BLaER1 treated with 17β-estradiol and CSF1 and Interleukin-3, amounts not matched to agents 10 nM and 100 nM (cell line): ENCODE measurements at regions not wholly inside any gene's neighbourhood (a gene's known extent, or its start where the extent isn't known, plus 50 kb on each side); places are given as distances from the start of the nearest gene placed in this dataset.
A peak's percentile ranks its signal among the peaks of the same experiment; 100 is the strongest.
"Not testable (repeated sequence)": the region's sequence is repeated elsewhere in the genome, so short reads cannot be mapped to it uniquely, and the experiment has no call there.

Experiments
- H3K27ac ChIP-seq, 11 experiments: shearing (Covaris generic); formaldehyde crosslinking; 2 replicates each; pipeline ENCODE4 v1.8.1; 2022
- H3K27me3 ChIP-seq, 11 experiments: shearing (Covaris generic); formaldehyde crosslinking; 2 replicates each; pipeline ENCODE4 v1.8.1; 2022
- H3K36me3 ChIP-seq, 11 experiments: shearing (Covaris generic); formaldehyde crosslinking; 2 replicates each; pipeline ENCODE4 v1.8.1; 2022
- H3K4me1 ChIP-seq, 10 experiments: shearing (Covaris generic); formaldehyde crosslinking; 2 replicates each; pipeline ENCODE4 v1.8.1; 2022
- H3K4me2 ChIP-seq, 11 experiments: shearing (Covaris generic); formaldehyde crosslinking; 2 replicates each; pipeline ENCODE4 v1.8.1; 2022
- H3K4me3 ChIP-seq, 10 experiments: shearing (Covaris generic); formaldehyde crosslinking; 2 replicates each; pipeline ENCODE4 v1.8.1; 2022
- H3K9ac ChIP-seq, 11 experiments: shearing (Covaris generic); formaldehyde crosslinking; 2 replicates each; pipeline ENCODE4 v1.8.1; 2022
- H3K9me3 ChIP-seq, 11 experiments: shearing (Covaris generic); formaldehyde crosslinking; replicated peaks in 1 of 11; 2 replicates each; pipeline ENCODE4 v1.8.1; 2022
- H4K20me1 ChIP-seq, 11 experiments: shearing (Covaris generic); formaldehyde crosslinking; 2 replicates each; pipeline ENCODE4 v1.8.1; 2022
- Cebpa-rat ChIP-seq, 11 experiments: shearing (Covaris generic); IDR thresholded peaks; 2 replicates each; pipeline ENCODE4 v1.8.1; 2022

DNA sequence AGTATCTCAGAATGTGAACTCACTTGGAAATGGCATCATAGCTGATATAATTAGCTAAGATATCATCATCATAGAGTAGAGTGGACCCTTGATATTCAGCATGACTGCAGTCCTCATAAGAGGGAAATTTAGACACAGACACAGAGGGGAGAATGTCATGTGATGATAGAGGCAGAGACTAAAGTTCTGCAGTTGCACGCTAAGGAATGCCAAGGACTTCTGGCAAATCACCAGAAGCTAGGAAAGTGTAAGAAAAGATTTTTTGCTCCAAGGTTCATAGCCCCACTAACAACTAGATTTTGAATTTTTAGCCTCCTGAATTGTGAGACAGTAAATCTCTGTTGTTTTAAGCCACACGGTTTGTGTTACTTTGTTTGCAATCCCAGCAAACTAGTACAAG lies 612.6 kb upstream of the ST8SIA4 start:
- no peaks in the 10 kb centered on the region for H4K20me1 ChIP-seq
- H3K27me3 ChIP-seq: no peaks in the 10 kb centered on the region
- H3K4me2 ChIP-seq: no peak overlapping the region
- TF ChIP-seq Cebpa-rat (IDR thresholded peaks at IDR 0.05): no peak
- no peak overlapping the region for H3K9ac ChIP-seq
- H3K36me3 ChIP-seq: peaks cover 0 to 12% (median 0%) of the 10 kb centered on the region in 11 experiments; a peak in 2 of 22 replicates
- no peak overlapping the region for H3K27ac ChIP-seq
- H3K4me1 ChIP-seq: peaks cover 0 to 5% (median 0%) of the 10 kb centered on the region in 10 experiments; a peak in 2 of 20 replicates
- peaks cover 6 to 66% (median 19%) of the 10 kb centered on the region in 11 experiments; a peak in 20 of 22 replicates for H3K9me3 ChIP-seq
- H3K4me3 ChIP-seq: no peak overlapping the region

DNA sequence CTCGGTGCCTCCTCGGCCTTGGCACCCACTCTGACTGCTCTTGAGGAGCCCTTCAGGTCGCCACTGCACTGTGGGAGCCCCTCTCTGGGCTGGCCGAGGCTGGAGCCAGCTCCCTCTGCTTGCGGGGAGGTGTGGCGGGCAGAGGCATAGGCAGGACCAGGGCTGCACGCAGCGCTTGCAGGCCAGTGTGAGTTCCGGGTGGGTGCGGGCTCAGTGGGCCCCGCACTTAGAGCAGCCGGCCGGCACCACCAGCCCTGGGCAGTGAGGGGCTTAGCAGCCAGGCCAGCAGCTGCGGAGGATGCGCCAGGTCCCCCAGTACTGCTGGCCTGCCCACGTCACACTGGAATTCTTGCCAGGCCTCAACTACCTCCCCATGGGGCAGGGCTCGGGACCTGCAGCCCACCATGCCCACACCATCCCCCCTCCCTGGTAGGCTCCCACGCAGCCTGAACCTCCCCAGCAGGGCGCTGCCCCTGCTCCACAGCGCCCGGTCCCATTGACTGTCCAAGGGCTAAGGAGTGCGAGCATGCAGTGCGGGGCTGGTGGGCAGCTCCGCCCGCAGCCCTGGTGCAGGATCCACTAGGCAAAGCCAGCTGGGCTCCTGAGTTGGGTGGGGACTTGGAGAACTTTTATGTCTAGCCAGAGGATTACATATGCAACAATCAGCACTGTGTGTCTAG lies 602.9 kb upstream of the ST8SIA4 start:
- TF ChIP-seq Cebpa-rat (IDR thresholded peaks at IDR 0.05): no peak
- Histone ChIP-seq H3K4me2 (no peak overlapping the region), H3K27ac (no peak overlapping the region), H4K20me1 (no peaks in the 10 kb centered on the region), H3K4me1 (peaks cover 0 to 10% (median 0%) of the 10 kb centered on the region in 10 experiments; a peak in 4 of 20 replicates), H3K27me3 (no peaks in the 10 kb centered on the region), H3K9ac (no peak overlapping the region), H3K9me3 (peaks cover 19 to 36% (median 25%) of the 10 kb centered on the region in 11 experiments; a peak in 20 of 22 replicates), H3K4me3 (no peak overlapping the region), H3K36me3 (peaks cover 0 to 15% (median 0%) of the 10 kb centered on the region in 11 experiments; a peak in 2 of 22 replicates)

DNA sequence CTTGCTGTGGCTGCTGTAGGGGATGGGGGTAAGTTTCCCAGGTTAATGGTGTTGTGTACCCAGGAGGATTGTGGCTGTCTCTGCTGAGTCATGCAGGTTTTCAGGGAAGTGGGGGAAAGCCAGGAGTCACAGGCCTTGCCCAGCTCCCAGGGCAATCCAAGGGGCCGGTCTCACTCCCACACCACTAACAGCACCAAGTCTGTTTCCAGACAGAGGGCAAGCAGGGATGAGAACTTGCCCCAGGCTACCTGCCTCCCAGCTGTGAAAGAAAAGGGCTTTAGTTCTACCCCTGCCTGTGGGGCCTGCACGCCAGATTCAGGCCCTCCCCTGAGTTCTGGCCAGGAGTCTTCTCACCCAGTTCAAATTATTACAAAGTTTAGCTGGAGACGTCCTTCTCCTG lies 579.8 kb upstream of the ST8SIA4 start:
- Histone ChIP-seq H3K9ac (no peak overlapping the region), H3K27ac (no peak overlapping the region)
- no peak for TF ChIP-seq Cebpa-rat (IDR thresholded peaks at IDR 0.05)

DNA sequence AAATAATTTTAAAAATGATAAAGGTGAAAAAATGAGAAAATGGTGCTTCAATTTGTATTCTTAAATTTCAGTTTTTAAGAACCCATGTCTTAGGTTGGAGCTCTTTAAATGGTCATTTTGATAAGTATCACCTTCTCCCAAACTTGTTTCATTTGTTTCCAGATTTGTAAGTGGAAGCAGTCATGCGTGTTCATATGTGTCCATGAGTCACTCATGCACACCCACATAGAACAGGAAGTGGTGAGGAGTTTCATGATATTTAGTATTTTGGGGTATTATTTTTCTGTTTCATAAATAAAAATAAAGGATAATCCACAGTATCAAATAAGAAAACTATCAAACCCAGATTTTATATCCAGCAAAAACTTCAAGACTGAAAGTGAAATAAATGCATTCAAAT lies 570.4 kb upstream of the ST8SIA4 start:
- TF ChIP-seq Cebpa-rat (IDR thresholded peaks at IDR 0.05): no peak
- Histone ChIP-seq H3K4me3 (no peak overlapping the region), H3K27ac (peak overlapping the region in 1 of 11 experiments; percentile 40; a peak in 3 of 22 replicates), H3K36me3 (no peaks in the 10 kb centered on the region), H4K20me1 (no peaks in the 10 kb centered on the region), H3K27me3 (no peaks in the 10 kb centered on the region), H3K4me2 (peak overlapping the region in 9 of 11 experiments; percentile 22 to 60 (median 38); a peak in 9 of 22 replicates), H3K9me3 (no peaks in the 10 kb centered on the region), H3K4me1 (peaks cover 4 to 16% (median 7%) of the 10 kb centered on the region in 10 experiments; a peak in 13 of 20 replicates), H3K9ac (no peak overlapping the region)

More for the DNA sequence above, 579.8 kb upstream of the ST8SIA4 start:
- no peaks in the 10 kb centered on the region for H3K36me3 ChIP-seq
- no peaks in the 10 kb centered on the region; a peak in 1 of 20 replicates for H3K4me1 ChIP-seq
- no peaks in the 10 kb centered on the region for H3K9me3 ChIP-seq
- H3K27me3 ChIP-seq: no peaks in the 10 kb centered on the region
- no peak overlapping the region for H3K4me3 ChIP-seq
- H3K4me2 ChIP-seq: no peak overlapping the region
- no peaks in the 10 kb centered on the region; a peak in 1 of 22 replicates for H4K20me1 ChIP-seq

DNA sequence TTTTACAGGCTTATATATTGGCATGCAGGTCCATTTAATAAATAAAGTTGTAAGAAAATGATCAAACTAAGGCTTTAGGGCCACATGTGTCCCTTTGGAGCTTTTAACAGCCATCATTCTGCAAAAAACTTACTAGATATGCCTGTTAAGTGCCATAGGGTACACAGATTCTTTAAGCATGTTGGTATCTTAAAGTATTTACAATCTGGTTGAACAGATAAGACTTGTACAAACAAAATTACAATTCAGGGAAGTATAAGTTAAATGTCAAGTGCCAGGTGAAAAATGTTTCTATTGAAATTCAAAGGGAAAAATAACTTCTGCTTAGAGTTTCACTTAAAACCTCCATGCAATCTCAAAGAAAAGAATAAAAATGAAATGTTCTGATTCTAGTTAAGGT lies 558.4 kb upstream of the ST8SIA4 start:
- H3K9me3 ChIP-seq: no peaks in the 10 kb centered on the region
- H3K36me3 ChIP-seq: no peaks in the 10 kb centered on the region
- no peak overlapping the region for H3K4me2 ChIP-seq
- no peak for TF ChIP-seq Cebpa-rat (IDR thresholded peaks at IDR 0.05)
- H3K27me3 ChIP-seq: no peaks in the 10 kb centered on the region
- H3K4me3 ChIP-seq: no peak overlapping the region
- H4K20me1 ChIP-seq: no peaks in the 10 kb centered on the region
- no peak overlapping the region for H3K9ac ChIP-seq
- no peak overlapping the region for H3K27ac ChIP-seq
- H3K4me1 ChIP-seq: no peaks in the 10 kb centered on the region

DNA sequence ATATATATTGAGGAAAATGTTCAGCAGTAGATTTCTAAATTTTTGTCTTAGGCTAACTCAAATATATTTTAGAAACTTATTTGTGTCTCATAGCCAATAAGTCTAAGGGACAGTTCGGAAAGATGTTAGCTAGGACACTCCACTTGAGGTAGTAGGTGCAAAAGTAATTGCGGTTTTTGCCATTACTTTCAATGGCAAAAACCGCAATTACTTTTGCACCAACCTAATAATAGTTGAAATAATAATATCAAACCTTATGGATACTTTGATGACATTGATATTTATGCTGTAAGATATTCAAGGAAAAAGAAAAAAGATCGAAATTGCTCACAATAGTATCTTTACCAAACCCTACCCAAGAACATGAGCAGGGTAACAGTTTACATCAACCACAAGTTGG lies 555.5 kb upstream of the ST8SIA4 start:
- H3K27me3 ChIP-seq: no peaks in the 10 kb centered on the region
- no peaks in the 10 kb centered on the region for H3K4me1 ChIP-seq
- H4K20me1 ChIP-seq: no peaks in the 10 kb centered on the region
- H3K4me2 ChIP-seq: no peak overlapping the region
- no peak for TF ChIP-seq Cebpa-rat (IDR thresholded peaks at IDR 0.05)
- H3K36me3 ChIP-seq: no peaks in the 10 kb centered on the region
- H3K4me3 ChIP-seq: no peak overlapping the region
- no peaks in the 10 kb centered on the region for H3K9me3 ChIP-seq
- H3K27ac ChIP-seq: no peak overlapping the region
- no peak overlapping the region for H3K9ac ChIP-seq

DNA sequence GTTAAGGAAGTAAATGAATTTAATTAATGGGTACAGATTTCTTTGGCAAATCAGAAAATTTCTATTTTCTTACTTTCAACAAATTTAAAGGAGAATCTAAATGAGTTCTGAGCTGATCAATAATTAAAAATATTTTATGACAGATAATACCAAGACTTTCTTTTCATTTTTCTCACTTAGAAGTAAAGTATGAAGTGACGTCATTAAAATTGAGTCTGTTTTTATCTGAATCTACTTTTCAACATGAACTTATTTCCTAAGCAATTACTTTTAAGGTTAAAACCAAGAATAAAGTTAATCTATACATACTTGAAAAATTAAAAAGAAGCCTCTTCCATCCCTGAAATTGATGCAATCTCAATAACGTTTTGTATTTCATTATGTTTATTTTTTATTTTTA lies 552.8 kb upstream of the ST8SIA4 start:
- no peaks in the 10 kb centered on the region for H3K4me1 ChIP-seq
- no peak for TF ChIP-seq Cebpa-rat (IDR thresholded peaks at IDR 0.05)
- no peaks in the 10 kb centered on the region for H3K36me3 ChIP-seq

DNA sequence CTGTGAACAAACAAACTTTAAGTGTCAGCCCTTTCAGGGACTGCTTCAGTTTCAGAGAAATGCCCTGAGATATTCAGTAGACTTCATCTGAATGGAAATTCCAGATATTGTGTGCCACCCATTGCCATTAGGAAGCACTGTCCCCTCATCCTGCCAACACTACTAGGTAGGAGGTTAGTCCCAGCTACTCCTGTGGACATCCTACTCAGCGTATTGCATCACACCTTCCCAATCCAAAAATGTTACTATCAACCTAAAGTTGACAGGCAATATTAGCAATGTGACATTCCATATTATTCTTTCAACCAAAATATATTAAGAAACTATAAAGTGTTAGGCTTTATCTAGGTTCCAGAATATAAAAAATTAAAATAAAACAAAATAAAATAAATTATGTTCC lies 552.0 kb upstream of the ST8SIA4 start:
- Histone ChIP-seq H3K27me3 (no peaks in the 10 kb centered on the region), H3K27ac (no peak overlapping the region), H3K4me3 (no peak overlapping the region), H3K9ac (no peak overlapping the region), H3K4me1 (no peaks in the 10 kb centered on the region), H4K20me1 (no peaks in the 10 kb centered on the region), H3K36me3 (no peaks in the 10 kb centered on the region), H3K4me2 (no peak overlapping the region), H3K9me3 (no peaks in the 10 kb centered on the region)
- TF ChIP-seq Cebpa-rat (IDR thresholded peaks at IDR 0.05): 0 out of 22 replicates have a peak, but pooled peaks of 1 of the 11 experiments have one; percentile 15

More for the DNA sequence above, 552.8 kb upstream of the ST8SIA4 start:
- Histone ChIP-seq H3K4me3 (no peak overlapping the region), H3K27me3 (no peaks in the 10 kb centered on the region), H3K9me3 (no peaks in the 10 kb centered on the region), H4K20me1 (no peaks in the 10 kb centered on the region), H3K4me2 (no peak overlapping the region), H3K27ac (no peak overlapping the region), H3K9ac (no peak overlapping the region)

DNA sequence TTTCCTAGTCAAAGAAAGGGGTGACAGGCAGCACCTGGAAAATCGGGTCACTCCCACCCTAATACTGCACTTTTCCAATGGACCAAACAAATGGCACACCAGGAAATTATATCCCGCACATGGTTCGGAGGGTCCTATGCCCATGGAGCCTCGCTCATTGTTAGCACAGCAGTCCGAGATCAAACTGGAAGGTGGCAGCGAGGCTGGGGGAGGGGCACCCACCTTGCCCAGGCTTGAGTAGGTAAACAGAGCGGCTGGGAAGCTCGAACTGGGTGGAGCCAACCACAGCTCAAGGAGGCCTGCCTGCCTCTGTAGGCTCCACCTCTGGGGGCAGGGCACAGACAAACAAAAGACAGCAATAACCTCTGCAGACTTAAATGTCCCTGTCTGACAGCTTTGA lies 539.2 kb upstream of the ST8SIA4 start:
- not testable (repeated sequence) for H3K4me3 ChIP-seq, H3K4me1 ChIP-seq, H3K4me2 ChIP-seq, H3K9ac ChIP-seq, H3K27me3 ChIP-seq, H4K20me1 ChIP-seq, H3K36me3 ChIP-seq, H3K9me3 ChIP-seq, H3K27ac ChIP-seq

DNA sequence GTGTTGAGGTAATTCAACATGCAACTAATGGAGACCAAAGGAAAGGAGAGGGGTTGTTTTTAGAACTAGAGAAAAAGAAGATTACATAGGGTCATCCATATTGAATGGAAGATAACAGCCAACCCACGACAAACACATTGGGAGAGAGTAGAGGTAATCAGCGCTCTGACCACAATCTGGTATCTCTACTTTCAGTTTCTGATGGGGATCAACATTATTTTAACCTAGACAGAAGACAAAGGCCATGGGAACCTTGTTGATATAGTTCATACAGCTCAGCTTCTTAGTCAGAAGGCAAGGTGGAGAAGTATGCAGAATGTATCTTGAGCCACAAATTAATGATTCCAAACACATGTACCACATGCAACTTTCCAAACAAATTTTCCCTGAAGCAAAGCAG lies 537.1 kb upstream of the ST8SIA4 start:
- Histone ChIP-seq H3K27me3 (no peaks in the 10 kb centered on the region), H3K27ac (no peak overlapping the region), H3K4me3 (no peak overlapping the region), H3K9me3 (no peaks in the 10 kb centered on the region), H3K4me2 (no peak overlapping the region), H3K36me3 (no peaks in the 10 kb centered on the region), H3K9ac (no peak overlapping the region), H4K20me1 (no peaks in the 10 kb centered on the region; a peak in 1 of 22 replicates), H3K4me1 (no peaks in the 10 kb centered on the region)
- no peak for TF ChIP-seq Cebpa-rat (IDR thresholded peaks at IDR 0.05)
